DOHH2 (cell line): ENCODE measurements at regions not wholly inside any gene's neighbourhood (a gene's known extent, or its start where the extent isn't known, plus 50 kb on each side); places are given as distances from the start of the nearest gene placed in this dataset.

Experiments
- CTCF ChIP-seq: fragments of 200-600 bp; sonication (generic); IDR thresholded peaks from one replicate; pipeline ENCODE4 v1.5.1; 2014; ENCODE audit warnings: antibody characterized with exemption, mild to moderate bottlenecking, low read depth, low read length; ENCODE audit not compliant: poor library complexity, severe bottlenecking
- EZH2phosphoT487 ChIP-seq: fragments of 200-600 bp; sonication (generic); IDR thresholded peaks from 2 replicates; pipeline ENCODE4 v1.6.1; 2017; ENCODE audit warnings: borderline replicate concordance, mild to moderate bottlenecking, antibody characterized with exemption, low read length, moderate library complexity, mixed read lengths

DNA sequence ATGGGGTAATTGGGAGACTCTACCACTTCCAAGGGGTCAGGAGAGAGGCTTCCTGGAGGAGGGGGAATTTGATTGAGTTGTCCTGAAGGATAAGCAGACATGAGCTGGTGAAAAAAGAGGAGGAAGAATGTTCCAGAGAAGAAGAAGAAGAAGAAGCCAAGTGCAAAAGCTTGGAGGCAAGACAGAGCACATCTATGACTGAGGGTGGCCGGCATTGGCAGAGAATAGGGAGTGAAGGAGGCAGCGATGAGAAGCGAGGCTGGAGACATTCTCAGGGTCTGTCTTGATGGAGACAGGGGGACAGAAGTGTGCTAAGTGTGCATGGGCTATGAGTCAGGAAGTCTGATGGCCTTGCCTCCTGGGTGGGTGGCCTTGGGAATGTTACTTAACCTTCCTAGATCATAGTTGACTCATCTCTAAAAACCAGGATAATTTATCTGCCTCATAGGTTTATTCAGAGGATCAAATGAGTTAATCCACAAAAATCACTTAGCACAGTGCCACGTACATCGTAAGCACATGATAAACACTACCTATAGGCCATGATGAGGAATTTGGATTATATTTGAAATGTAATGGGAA, 171.7 kb downstream of the ABCC12 start:
- TF ChIP-seq CTCF (no peak), EZH2phosphoT487 (no peak)
